ENCODE measurements at regions not wholly inside any gene's neighbourhood (a gene's known extent, or its start where the extent isn't known, plus 50 kb on each side); places are given as distances from the start of the nearest gene placed in this dataset.

DNA sequence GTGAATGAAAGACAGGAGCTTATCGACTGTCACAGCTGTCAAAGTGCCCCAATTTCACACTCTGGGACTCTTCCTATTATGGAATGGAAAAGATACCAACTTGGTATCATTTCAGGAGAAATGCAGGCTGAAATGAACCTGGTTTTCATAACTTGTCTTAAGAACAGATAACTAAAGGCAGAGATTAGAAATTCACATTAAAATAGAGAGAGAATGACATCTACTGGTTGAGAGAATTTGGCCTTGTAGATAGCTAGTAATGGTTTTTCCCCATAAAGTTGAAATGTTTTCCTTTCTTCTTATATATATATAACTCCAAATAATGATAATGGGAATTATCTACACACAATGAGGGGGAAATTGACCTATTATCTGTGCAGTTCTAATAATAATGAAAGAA is 600.2 kb upstream of the CCNG1 start:
- Histone ChIP-seq H3K9me3 (ENCODE audit: control insufficient read depth, insufficient read depth, low read depth, low read length) (no peaks in the 10 kb centered on the region), H3K4me3 (ENCODE audit: low read depth, low read length) (no peak overlapping the region), H3K27ac (ENCODE audit: low read depth, low read length) (no peak overlapping the region), H3K9ac (ENCODE audit: low read length) (no peak overlapping the region), H3K4me1 (ENCODE audit: control insufficient read depth, insufficient read depth, low read length) (no peaks in the 10 kb centered on the region), H3K27me3 (ENCODE audit: control insufficient read depth, insufficient read depth, low read length) (no peaks in the 10 kb centered on the region), H3K36me3 (ENCODE audit: control insufficient read depth, insufficient read depth, low read length) (no peaks in the 10 kb centered on the region)

GRCh38 chr5:162842727-162843126 is 594.7 kb upstream of the CCNG1 start:
- no peak overlapping the region for H3K27ac ChIP-seq (ENCODE audit: low read depth, low read length)
- no peaks in the 10 kb centered on the region for H3K27me3 ChIP-seq (ENCODE audit: control insufficient read depth, insufficient read depth, low read length)
- H3K4me1 ChIP-seq (ENCODE audit: control insufficient read depth, insufficient read depth, low read length): no peaks in the 10 kb centered on the region
- no peaks in the 10 kb centered on the region for H3K9me3 ChIP-seq (ENCODE audit: control insufficient read depth, insufficient read depth, low read depth, low read length)
- H3K36me3 ChIP-seq (ENCODE audit: control insufficient read depth, insufficient read depth, low read length): no peaks in the 10 kb centered on the region
- no peak overlapping the region for H3K4me3 ChIP-seq (ENCODE audit: low read depth, low read length)
- no peak overlapping the region for H3K9ac ChIP-seq (ENCODE audit: low read length)

- Histone ChIP-seq H3K9ac (ENCODE audit: low read length) (no peak overlapping the region), H3K9me3 (ENCODE audit: control insufficient read depth, insufficient read depth, low read depth, low read length) (no peaks in the 10 kb centered on the region), H3K4me3 (ENCODE audit: low read depth, low read length) (no peak overlapping the region), H3K36me3 (ENCODE audit: control insufficient read depth, insufficient read depth, low read length) (no peaks in the 10 kb centered on the region), H3K4me1 (ENCODE audit: control insufficient read depth, insufficient read depth, low read length) (no peaks in the 10 kb centered on the region), H3K27me3 (ENCODE audit: control insufficient read depth, insufficient read depth, low read length) (no peaks in the 10 kb centered on the region), H3K27ac (ENCODE audit: low read depth, low read length) (no peak overlapping the region)
Observed at GRCh38 chr5:162852134-162852533, 585.3 kb upstream of the CCNG1 start.

- no peaks in the 10 kb centered on the region for H3K4me1 ChIP-seq (ENCODE audit: control insufficient read depth, insufficient read depth, low read length)
Observed at GRCh38 chr5:162858770-162859169, 578.6 kb upstream of the CCNG1 start.

DNA sequence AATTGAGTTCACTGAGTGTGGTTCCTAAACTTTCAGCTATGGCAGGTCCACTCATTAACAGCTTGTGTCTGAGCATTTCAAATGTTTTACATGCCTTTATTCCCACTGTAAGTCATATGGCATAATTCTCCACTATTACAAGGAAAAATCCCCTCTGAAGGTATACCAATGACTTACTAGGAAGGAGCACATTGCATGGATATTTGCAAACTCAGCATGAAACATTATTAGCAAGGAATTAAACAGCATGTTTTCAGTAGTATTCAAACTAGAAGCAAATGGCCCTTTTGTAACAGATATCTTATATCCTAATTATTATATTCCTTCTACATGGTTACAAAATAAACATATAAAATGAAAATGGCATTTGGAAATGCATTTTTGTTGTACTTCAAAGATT is 566.4 kb upstream of the CCNG1 start:
- H3K4me1 ChIP-seq (ENCODE audit: control insufficient read depth, insufficient read depth, low read length): no peaks in the 10 kb centered on the region
- H3K9ac ChIP-seq (ENCODE audit: low read length): no peak overlapping the region
- no peaks in the 10 kb centered on the region for H3K36me3 ChIP-seq (ENCODE audit: control insufficient read depth, insufficient read depth, low read length)
- no peaks in the 10 kb centered on the region for H3K27me3 ChIP-seq (ENCODE audit: control insufficient read depth, insufficient read depth, low read length)
- peaks cover 10% of the 10 kb centered on the region; the same call in 1 of the 2 replicates for H3K9me3 ChIP-seq (ENCODE audit: control insufficient read depth, insufficient read depth, low read depth, low read length)
- H3K4me3 ChIP-seq (ENCODE audit: low read depth, low read length): no peak overlapping the region
- H3K27ac ChIP-seq (ENCODE audit: low read depth, low read length): no peak overlapping the region

More at GRCh38 chr5:162858770-162859169, 578.6 kb upstream of the CCNG1 start:
- H3K27me3 ChIP-seq (ENCODE audit: control insufficient read depth, insufficient read depth, low read length): no peaks in the 10 kb centered on the region
- no peak overlapping the region for H3K4me3 ChIP-seq (ENCODE audit: low read depth, low read length)
- H3K9ac ChIP-seq (ENCODE audit: low read length): no peak overlapping the region
- peaks cover 14% of the 10 kb centered on the region for H3K9me3 ChIP-seq (ENCODE audit: control insufficient read depth, insufficient read depth, low read depth, low read length)
- H3K36me3 ChIP-seq (ENCODE audit: control insufficient read depth, insufficient read depth, low read length): no peaks in the 10 kb centered on the region
- H3K27ac ChIP-seq (ENCODE audit: low read depth, low read length): no peak overlapping the region

DNA sequence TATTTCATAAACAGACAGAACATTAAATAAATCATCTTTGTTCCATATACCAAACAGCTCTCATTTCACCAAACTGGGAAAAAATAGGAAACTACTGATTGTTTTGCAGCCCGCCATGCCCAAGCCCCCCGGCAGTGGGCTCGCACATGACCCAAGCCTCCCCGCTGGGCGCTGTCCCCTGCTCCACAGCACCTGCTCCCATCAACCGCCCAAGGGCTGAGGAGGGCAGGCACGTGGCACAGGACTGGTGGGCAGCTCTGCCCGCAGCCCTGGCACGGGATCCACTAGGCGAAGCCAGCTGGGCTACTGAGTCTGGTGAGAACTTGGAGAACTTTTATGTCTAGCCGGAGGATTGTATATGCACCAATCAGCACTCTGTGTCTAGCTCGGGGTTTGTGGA is 554.8 kb upstream of the CCNG1 start:
- no peaks in the 10 kb centered on the region; the same call in 1 of the 2 replicates for H3K4me1 ChIP-seq (ENCODE audit: control insufficient read depth, insufficient read depth, low read length)
- H3K4me3 ChIP-seq (ENCODE audit: low read depth, low read length): no peak overlapping the region
- no peak overlapping the region for H3K9ac ChIP-seq (ENCODE audit: low read length)
- no peak overlapping the region for H3K27ac ChIP-seq (ENCODE audit: low read depth, low read length)
- no peaks in the 10 kb centered on the region for H3K36me3 ChIP-seq (ENCODE audit: control insufficient read depth, insufficient read depth, low read length)
- peaks cover 24% of the 10 kb centered on the region; the same call in 1 of the 2 replicates for H3K9me3 ChIP-seq (ENCODE audit: control insufficient read depth, insufficient read depth, low read depth, low read length)
- H3K27me3 ChIP-seq (ENCODE audit: control insufficient read depth, insufficient read depth, low read length): no peaks in the 10 kb centered on the region

GRCh38 chr5:162886717-162887116 is 550.7 kb upstream of the CCNG1 start:
- H3K27ac ChIP-seq (ENCODE audit: low read depth, low read length): no peak overlapping the region
- 0 out of 2 replicates have a peak, but pooled peaks cover 3% of the 10 kb centered on the region for H3K9me3 ChIP-seq (ENCODE audit: control insufficient read depth, insufficient read depth, low read depth, low read length)
- H3K27me3 ChIP-seq (ENCODE audit: control insufficient read depth, insufficient read depth, low read length): no peaks in the 10 kb centered on the region
- H3K9ac ChIP-seq (ENCODE audit: low read length): no peak overlapping the region
- no peaks in the 10 kb centered on the region; the same call in 1 of the 2 replicates for H3K4me1 ChIP-seq (ENCODE audit: control insufficient read depth, insufficient read depth, low read length)
- no peak overlapping the region for H3K4me3 ChIP-seq (ENCODE audit: low read depth, low read length)
- H3K36me3 ChIP-seq (ENCODE audit: control insufficient read depth, insufficient read depth, low read length): no peaks in the 10 kb centered on the region

GRCh38 chr5:162888268-162888667 is 549.1 kb upstream of the CCNG1 start:
- Histone ChIP-seq H3K4me3 (ENCODE audit: low read depth, low read length) (no peak overlapping the region), H3K36me3 (ENCODE audit: control insufficient read depth, insufficient read depth, low read length) (no peaks in the 10 kb centered on the region), H3K27me3 (ENCODE audit: control insufficient read depth, insufficient read depth, low read length) (no peaks in the 10 kb centered on the region), H3K9ac (ENCODE audit: low read length) (no peak overlapping the region), H3K4me1 (ENCODE audit: control insufficient read depth, insufficient read depth, low read length) (no peaks in the 10 kb centered on the region; the same call in 1 of the 2 replicates), H3K9me3 (ENCODE audit: control insufficient read depth, insufficient read depth, low read depth, low read length) (no peaks in the 10 kb centered on the region), H3K27ac (ENCODE audit: low read depth, low read length) (no peak overlapping the region)

GRCh38 chr5:162911873-162912272 is 525.5 kb upstream of the CCNG1 start:
- Histone ChIP-seq H3K27ac (ENCODE audit: low read depth, low read length) (no peak overlapping the region), H3K36me3 (ENCODE audit: control insufficient read depth, insufficient read depth, low read length) (no peaks in the 10 kb centered on the region), H3K4me1 (ENCODE audit: control insufficient read depth, insufficient read depth, low read length) (no peaks in the 10 kb centered on the region), H3K9me3 (ENCODE audit: control insufficient read depth, insufficient read depth, low read depth, low read length) (no peaks in the 10 kb centered on the region), H3K9ac (ENCODE audit: low read length) (no peak overlapping the region), H3K4me3 (ENCODE audit: low read depth, low read length) (no peak overlapping the region), H3K27me3 (ENCODE audit: control insufficient read depth, insufficient read depth, low read length) (no peaks in the 10 kb centered on the region)

- Histone ChIP-seq H3K9ac (ENCODE audit: low read length) (no peak overlapping the region), H3K36me3 (ENCODE audit: control insufficient read depth, insufficient read depth, low read length) (no peaks in the 10 kb centered on the region), H3K4me3 (ENCODE audit: low read depth, low read length) (no peak overlapping the region), H3K27ac (ENCODE audit: low read depth, low read length) (no peak overlapping the region), H3K9me3 (ENCODE audit: control insufficient read depth, insufficient read depth, low read depth, low read length) (no peaks in the 10 kb centered on the region), H3K27me3 (ENCODE audit: control insufficient read depth, insufficient read depth, low read length) (no peaks in the 10 kb centered on the region), H3K4me1 (ENCODE audit: control insufficient read depth, insufficient read depth, low read length) (no peaks in the 10 kb centered on the region)
Observed at GRCh38 chr5:162916368-162916767, 521.0 kb upstream of the CCNG1 start.

DNA sequence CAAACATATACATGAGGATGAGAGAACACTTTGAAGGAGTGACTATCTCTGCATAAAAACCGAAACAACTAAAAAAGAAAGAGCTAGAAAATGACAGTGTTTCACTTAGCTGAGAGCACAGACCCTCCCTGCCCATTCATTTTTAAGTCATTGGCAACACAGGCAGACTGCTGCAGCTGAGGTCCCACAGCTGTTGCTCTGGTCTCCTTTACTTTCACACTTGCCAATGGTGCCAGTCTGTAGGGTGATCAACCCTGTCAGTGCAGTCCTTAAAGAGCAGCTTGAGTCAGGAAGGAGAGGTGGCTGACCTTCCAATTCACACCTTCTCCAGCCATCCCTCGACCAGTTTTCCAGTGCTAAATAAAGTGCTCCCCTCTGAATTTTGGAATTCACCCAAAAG is 508.3 kb upstream of the CCNG1 start:
- Histone ChIP-seq H3K4me1 (ENCODE audit: control insufficient read depth, insufficient read depth, low read length) (no peaks in the 10 kb centered on the region), H3K27ac (ENCODE audit: low read depth, low read length) (no peak overlapping the region), H3K9ac (ENCODE audit: low read length) (no peak overlapping the region), H3K27me3 (ENCODE audit: control insufficient read depth, insufficient read depth, low read length) (no peaks in the 10 kb centered on the region), H3K36me3 (ENCODE audit: control insufficient read depth, insufficient read depth, low read length) (no peaks in the 10 kb centered on the region), H3K9me3 (ENCODE audit: control insufficient read depth, insufficient read depth, low read depth, low read length) (no peaks in the 10 kb centered on the region), H3K4me3 (ENCODE audit: low read depth, low read length) (no peak overlapping the region)

- Histone ChIP-seq H3K4me1 (ENCODE audit: control insufficient read depth, insufficient read depth, low read length) (no peaks in the 10 kb centered on the region), H3K9me3 (ENCODE audit: control insufficient read depth, insufficient read depth, low read depth, low read length) (no peaks in the 10 kb centered on the region), H3K9ac (ENCODE audit: low read length) (no peak overlapping the region), H3K27ac (ENCODE audit: low read depth, low read length) (no peak overlapping the region), H3K4me3 (ENCODE audit: low read depth, low read length) (no peak overlapping the region), H3K36me3 (ENCODE audit: control insufficient read depth, insufficient read depth, low read length) (no peaks in the 10 kb centered on the region), H3K27me3 (ENCODE audit: control insufficient read depth, insufficient read depth, low read length) (no peaks in the 10 kb centered on the region)
Observed at GRCh38 chr5:162931501-162931900, 505.9 kb upstream of the CCNG1 start.

Data from HUES6 (cell line).